SK-N-SH treated with all-trans-retinoic acid at 6 μM for 48 hours (cell line): ENCODE measurements at regions not wholly inside any gene's neighbourhood (a gene's known extent, or its start where the extent isn't known, plus 50 kb on each side); places are given as distances from the start of the nearest gene placed in this dataset.

ENCODE experiments used
- ATAC-seq: fragments of 200-7000 bp; cut with Tn5 transposase; 3 replicates; pipeline ENCODE4 v1.9.1; 2020; ENCODE audit warnings: mild to moderate bottlenecking, moderate library complexity
- ARNTL ChIP-seq: fragments of 450-650 bp; formaldehyde crosslinking; IDR thresholded peaks from 2 replicates; pipeline ENCODE4 v1.5.0; 2020; ENCODE audit warnings: low read depth, mild to moderate bottlenecking, moderate library complexity, borderline replicate concordance
- BACH2 ChIP-seq: fragments of 250-450 bp; sonication (Bioruptor Pico); IDR thresholded peaks from 2 replicates; pipeline ENCODE4 v1.9.0; 2021; ENCODE audit warnings: mild to moderate bottlenecking, borderline replicate concordance
- CREB5 ChIP-seq: fragments of 250-450 bp; sonication (Bioruptor Pico); IDR thresholded peaks from 2 replicates; pipeline ENCODE4 v1.5.1; 2020; ENCODE audit warnings: low read depth, mild to moderate bottlenecking, moderate library complexity
- CSDC2 ChIP-seq: fragments of 250-450 bp; sonication (Bioruptor Pico); IDR thresholded peaks from 2 replicates; pipeline ENCODE4 v1.5.0; 2020; ENCODE audit warnings: mild to moderate bottlenecking, moderate library complexity
- CSRNP3 ChIP-seq: fragments of 250-450 bp; sonication (Bioruptor Pico); IDR thresholded peaks from 2 replicates; pipeline ENCODE4 v1.5.1; 2021; ENCODE audit warnings: mild to moderate bottlenecking, moderate library complexity
- ESRRG ChIP-seq: fragments of 250-450 bp; sonication (Bioruptor Pico); IDR thresholded peaks from 2 replicates; pipeline ENCODE4 v1.6.1; 2021; ENCODE audit warnings: mild to moderate bottlenecking
- GLIS3 ChIP-seq: fragments of 250-450 bp; sonication (Bioruptor Pico); IDR thresholded peaks from 2 replicates; pipeline ENCODE4 v1.5.0; 2020; ENCODE audit warnings: mild to moderate bottlenecking, moderate library complexity
- OSR1 ChIP-seq: fragments of 250-450 bp; sonication (Bioruptor Pico); IDR thresholded peaks from 2 replicates; pipeline ENCODE4 v1.8.0; 2022; ENCODE audit warnings: moderate library complexity, mild to moderate bottlenecking, inconsistent platforms
- PATZ1 ChIP-seq: fragments of 250-450 bp; sonication (Bioruptor Pico); IDR thresholded peaks from 2 replicates; pipeline ENCODE4 v1.8.0; 2020; ENCODE audit warnings: mild to moderate bottlenecking, moderate library complexity, borderline replicate concordance
- PPARA ChIP-seq: fragments of 250-450 bp; sonication (Bioruptor Pico); IDR thresholded peaks from 2 replicates; pipeline ENCODE4 v1.5.0; 2020; ENCODE audit warnings: mild to moderate bottlenecking, borderline replicate concordance
- RARB ChIP-seq: fragments of 250-450 bp; sonication (Bioruptor Pico); IDR thresholded peaks from 2 replicates; pipeline ENCODE4 v1.8.0; 2021; ENCODE audit warnings: mild to moderate bottlenecking, moderate library complexity
- SNAI2 ChIP-seq: fragments of 250-450 bp; sonication (Bioruptor Pico); IDR thresholded peaks from 2 replicates; pipeline ENCODE4 v1.5.0; 2020; ENCODE audit warnings: mild to moderate bottlenecking, moderate library complexity
- TCF4 ChIP-seq: fragments of 250-450 bp; sonication (Bioruptor Pico); IDR thresholded peaks from 2 replicates; pipeline ENCODE4 v1.8.0; 2021; ENCODE audit warnings: mild to moderate bottlenecking, moderate library complexity, borderline replicate concordance
- TSHZ2 ChIP-seq: fragments of 250-450 bp; sonication (Bioruptor Pico); IDR thresholded peaks from 2 replicates; pipeline ENCODE4 v1.5.0; 2020; ENCODE audit warnings: mild to moderate bottlenecking, moderate library complexity
- ZC3H10 ChIP-seq: fragments of 250-450 bp; sonication (Bioruptor Pico); IDR thresholded peaks from 2 replicates; pipeline ENCODE4 v1.5.1; 2021; ENCODE audit warnings: mild to moderate bottlenecking, moderate library complexity
- ZFP3 ChIP-seq: fragments of 250-450 bp; sonication (Bioruptor Pico); IDR thresholded peaks from 2 replicates; pipeline ENCODE4 v1.5.0; 2020; ENCODE audit warnings: mild to moderate bottlenecking, moderate library complexity
- ZFP30 ChIP-seq: fragments of 450-650 bp; formaldehyde crosslinking; IDR thresholded peaks from 2 replicates; pipeline ENCODE4 v1.5.0; 2022; ENCODE audit warnings: mild to moderate bottlenecking, moderate library complexity
- ZNF565 ChIP-seq: fragments of 450-650 bp; formaldehyde crosslinking; conservative IDR thresholded peaks from 2 replicates; pipeline ENCODE4 v1.5.0; 2020; ENCODE audit warnings: low read depth, mild to moderate bottlenecking, moderate library complexity
- ZNF70 ChIP-seq: fragments of 450-650 bp; formaldehyde crosslinking; IDR thresholded peaks from 2 replicates; pipeline ENCODE4 v1.5.0; 2020; ENCODE audit warnings: mild to moderate bottlenecking, moderate library complexity
- ZNF8 ChIP-seq: fragments of 450-650 bp; formaldehyde crosslinking; IDR thresholded peaks from 2 replicates; pipeline ENCODE4 v1.5.0; 2020; ENCODE audit warnings: mild to moderate bottlenecking, moderate library complexity

GRCh38 chr11:111124724-111125123, 120.8 kb upstream of the POU2AF2 start:
- no peak for ATAC-seq
- TF ChIP-seq SNAI2 (CRISPR knock-in tag) (no peak), RARB (CRISPR knock-in tag) (no peak), ESRRG (CRISPR knock-in tag) (no peak), ZNF565 (no peak)

GRCh38 chr11:111123463-111124398, 121.8 kb upstream of the POU2AF2 start:
- TF ChIP-seq CSDC2 (CRISPR knock-in tag) (no peak), ZNF8 (CRISPR knock-in tag) (no peak), SNAI2 (CRISPR knock-in tag) (no peak), ESRRG (CRISPR knock-in tag) (no peak), PPARA (CRISPR knock-in tag) (no peak), BACH2 (CRISPR knock-in tag) (no peak), CSRNP3 (CRISPR knock-in tag) (no peak)
- no peak for ATAC-seq

GRCh38 chr11:111120696-111121302, 124.7 kb upstream of the POU2AF2 start:
- ATAC-seq, result no peak
- TF ChIP-seq GLIS3 (CRISPR knock-in tag), result no peak
- no peak for TF ChIP-seq ZFP30 (CRISPR knock-in tag)
- no peak for TF ChIP-seq ZC3H10 (CRISPR knock-in tag)
- no peak for TF ChIP-seq ARNTL
- TF ChIP-seq BACH2 (CRISPR knock-in tag), result no peak
- no peak for TF ChIP-seq SNAI2 (CRISPR knock-in tag)
- TF ChIP-seq PATZ1 (CRISPR knock-in tag), result no peak
- TF ChIP-seq ZNF70, result no peak
- TF ChIP-seq ZFP3, result no peak
- no peak for TF ChIP-seq CSRNP3 (CRISPR knock-in tag)
- no peak for TF ChIP-seq PPARA (CRISPR knock-in tag)
- no peak for TF ChIP-seq ZNF8 (CRISPR knock-in tag)
- no peak for TF ChIP-seq TCF4 (CRISPR knock-in tag)
- TF ChIP-seq CSDC2 (CRISPR knock-in tag), result no peak
- TF ChIP-seq TSHZ2 (CRISPR knock-in tag), result no peak
- no peak for TF ChIP-seq OSR1
- no peak for TF ChIP-seq CREB5 (CRISPR knock-in tag)
